Activated naive CD4-positive, alpha-beta T cell treated with anti-CD3 and anti-CD28 coated beads for 36 hours (primary cell): ENCODE measurements at regions not wholly inside any gene's neighbourhood (a gene's known extent, or its start where the extent isn't known, plus 50 kb on each side); places are given as distances from the start of the nearest gene placed in this dataset.

Source experiments
- CTCF ChIA-PET: fragments of 350-600 bp; sonication (Branson Sonifier 250); formaldehyde crosslinking; loops from one replicate; lab custom pipeline; 2021; ENCODE audit warnings: antibody characterized with exemption; lab: Charles Lee
- DNase-seq: peaks from one replicate; pipeline ENCODE4 v3.0.0-alpha.2; 2020
- H3K27ac Mint-ChIP-seq: one replicate; pipeline ENCODE4 v1.8.0; 2021; ENCODE audit warnings: mild to moderate bottlenecking, mixed read lengths
- H3K27me3 Mint-ChIP-seq: one replicate; pipeline ENCODE4 v1.8.0; 2021; ENCODE audit warnings: low read depth, mixed read lengths
- H3K36me3 Mint-ChIP-seq: one replicate; pipeline ENCODE4 v1.8.0; 2021; ENCODE audit warnings: low read depth, mixed read lengths
- H3K4me1 Mint-ChIP-seq: one replicate; pipeline ENCODE4 v1.8.0; 2021; ENCODE audit warnings: low read depth, mixed read lengths
- H3K4me3 Mint-ChIP-seq: one replicate; pipeline ENCODE4 v1.8.0; 2021; ENCODE audit warnings: mild to moderate bottlenecking, moderate library complexity, mixed read lengths
- H3K9me3 Mint-ChIP-seq: one replicate; pipeline ENCODE4 v1.8.0; 2021; ENCODE audit warnings: mixed read lengths
- intact Hi-C: fragments of 100-400 bp; cut with micrococcal nuclease; formaldehyde crosslinking; loops from one replicate; pipeline ENCODE4 v1.15.1; 2023

GRCh38 chr2:221716426-221717303 lies 144.6 kb upstream of the EPHA4 start:
- Mint-ChIP-seq H3K27ac (no peak overlapping the region), H3K27me3 (no peaks in the 10 kb centered on the region), H3K9me3 (peaks cover 1% of the 10 kb centered on the region), H3K36me3 (no peaks in the 10 kb centered on the region), H3K4me1 (no peaks in the 10 kb centered on the region), H3K4me3 (no peak overlapping the region)
- intact Hi-C loops = no loop called here
- DNase-seq = no peak
- CTCF ChIA-PET = interaction anchor here (0.6 kb wide), 1 partner anchor 185 kb away, joined by 5 read pairs; no protein-coding TSS in a partner anchor

DNA sequence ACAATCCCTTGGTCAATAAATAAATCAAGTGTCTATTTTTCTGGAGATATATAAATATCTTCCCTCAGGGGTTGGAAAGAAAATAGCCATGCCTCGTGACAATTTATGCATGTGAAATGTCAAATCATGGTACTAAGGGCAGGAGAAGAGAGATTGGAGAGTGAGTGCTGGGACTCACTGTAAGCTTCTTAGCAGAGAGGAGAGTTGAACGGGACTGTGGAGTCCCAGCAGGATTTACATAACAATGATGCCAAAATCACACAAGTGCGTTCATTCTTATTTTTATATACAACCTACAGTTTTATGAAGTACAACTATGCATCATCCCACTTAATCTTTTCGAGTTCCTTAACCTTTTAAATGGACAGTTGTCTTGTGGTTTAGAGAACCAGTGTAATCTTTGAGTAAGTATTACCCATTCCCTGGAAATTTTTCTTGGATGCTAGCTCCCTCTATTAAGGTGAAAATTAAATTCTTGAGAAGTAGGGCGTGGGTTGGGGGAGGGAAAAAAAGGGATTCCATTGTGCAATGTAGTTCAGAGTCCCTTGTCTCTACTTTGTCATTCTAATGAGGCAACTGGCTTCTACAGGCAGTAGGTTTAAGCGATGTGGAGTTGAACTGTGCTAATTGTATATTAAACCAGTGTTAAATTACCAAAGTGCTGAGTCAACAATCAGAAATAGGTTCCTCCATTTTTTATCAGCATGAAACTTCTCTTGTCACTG lies 143.6 kb upstream of the EPHA4 start:
- CTCF ChIA-PET = no interaction called here

DNA sequence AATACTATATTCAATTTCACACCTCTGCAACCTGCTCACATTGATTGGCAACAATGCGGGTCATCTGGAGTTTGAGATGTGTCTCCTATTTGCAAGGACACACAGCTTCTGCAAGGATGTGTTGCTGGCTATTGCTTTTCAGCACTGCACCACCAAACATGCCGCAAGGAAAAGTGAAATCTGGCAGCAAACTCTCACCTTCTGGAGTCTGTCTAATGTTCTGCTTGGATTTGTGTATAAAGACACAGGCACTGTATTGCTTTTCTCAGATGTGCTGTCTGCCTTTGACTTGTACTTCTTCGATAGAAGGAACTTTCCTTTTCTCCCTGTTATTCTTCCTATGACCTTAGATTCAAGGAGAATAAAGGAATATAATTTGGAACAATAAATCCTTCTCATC lies 138.6 kb upstream of the EPHA4 start:
- Mint-ChIP-seq H3K36me3 (no peaks in the 10 kb centered on the region), H3K4me1 (no peaks in the 10 kb centered on the region), H3K27me3 (peaks cover 3% of the 10 kb centered on the region), H3K27ac (no peak overlapping the region), H3K4me3 (no peak overlapping the region), H3K9me3 (peaks cover 1% of the 10 kb centered on the region)
- no peak for DNase-seq
- CTCF ChIA-PET = no interaction called here
- intact Hi-C loops = no loop called here

More for the DNA sequence above, 143.6 kb upstream of the EPHA4 start:
- DNase-seq = no peak
- Mint-ChIP-seq H3K9me3 (peaks cover 1% of the 10 kb centered on the region), H3K36me3 (no peaks in the 10 kb centered on the region), H3K4me3 (no peak overlapping the region), H3K27ac (no peak overlapping the region), H3K27me3 (no peaks in the 10 kb centered on the region), H3K4me1 (no peaks in the 10 kb centered on the region)
- intact Hi-C loops = no loop called here

GRCh38 chr2:221708902-221709301 lies 136.8 kb upstream of the EPHA4 start:
- no peak for DNase-seq
- Mint-ChIP-seq H3K4me1 (no peaks in the 10 kb centered on the region), H3K36me3 (no peaks in the 10 kb centered on the region), H3K9me3 (no peaks in the 10 kb centered on the region), H3K27ac (no peak overlapping the region), H3K4me3 (no peak overlapping the region), H3K27me3 (peaks cover 4% of the 10 kb centered on the region)
- CTCF ChIA-PET = no interaction called here
- intact Hi-C loops = no loop called here

GRCh38 chr2:221705185-221705877 lies 133.2 kb upstream of the EPHA4 start:
- Mint-ChIP-seq H3K4me1 (no peaks in the 10 kb centered on the region), H3K4me3 (no peak overlapping the region), H3K9me3 (no peaks in the 10 kb centered on the region), H3K27ac (no peak overlapping the region), H3K36me3 (no peaks in the 10 kb centered on the region), H3K27me3 (peaks cover 4% of the 10 kb centered on the region)
- CTCF ChIA-PET = no interaction called here
- DNase-seq = no peak
- intact Hi-C loops = no loop called here

DNA sequence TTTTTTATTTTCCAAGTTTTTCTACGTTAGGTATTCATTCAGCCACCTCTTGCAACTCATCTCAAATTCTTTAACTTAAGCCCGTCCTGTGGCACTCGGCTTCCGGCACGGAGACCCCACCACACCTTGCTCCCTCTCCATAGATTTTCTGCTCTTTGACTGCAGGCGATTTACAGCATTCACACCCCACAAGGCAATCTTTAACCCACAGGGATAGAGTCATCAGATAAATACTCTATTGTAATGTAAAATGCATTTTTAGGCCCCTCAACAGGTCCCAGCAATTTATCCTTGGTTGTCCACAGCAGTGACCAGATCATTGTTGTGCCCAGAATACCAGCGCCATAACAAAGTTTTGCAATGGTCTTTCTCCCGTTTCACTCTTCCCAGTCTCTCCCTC lies 132.3 kb upstream of the EPHA4 start:
- DNase-seq = no peak
- Mint-ChIP-seq H3K4me3 (no peak overlapping the region), H3K27me3 (peaks cover 6% of the 10 kb centered on the region), H3K36me3 (no peaks in the 10 kb centered on the region), H3K4me1 (no peaks in the 10 kb centered on the region), H3K27ac (no peak overlapping the region), H3K9me3 (no peaks in the 10 kb centered on the region)
- CTCF ChIA-PET = no interaction called here
- intact Hi-C loops = no loop called here

- H3K27ac Mint-ChIP-seq = no peak overlapping the region
- no peaks in the 10 kb centered on the region for H3K36me3 Mint-ChIP-seq
- DNase-seq = no peak
- H3K4me1 Mint-ChIP-seq = no peaks in the 10 kb centered on the region
- no peaks in the 10 kb centered on the region for H3K27me3 Mint-ChIP-seq
- H3K9me3 Mint-ChIP-seq = no peaks in the 10 kb centered on the region
- CTCF ChIA-PET = interaction anchor here (0.6 kb wide), 1 partner anchor 840 kb away, joined by 4 read pairs; no protein-coding TSS in a partner anchor
- intact Hi-C loops = no loop called here
- no peak overlapping the region for H3K4me3 Mint-ChIP-seq
Measured at GRCh38 chr2:221693365-221693764, 121.3 kb upstream of the EPHA4 start.

GRCh38 chr2:221691571-221691970 lies 119.5 kb upstream of the EPHA4 start:
- intact Hi-C loops = no loop called here
- H3K27me3 Mint-ChIP-seq = no peaks in the 10 kb centered on the region
- CTCF ChIA-PET = no interaction called here
- no peaks in the 10 kb centered on the region for H3K9me3 Mint-ChIP-seq
- H3K4me1 Mint-ChIP-seq = no peaks in the 10 kb centered on the region
- H3K36me3 Mint-ChIP-seq = no peaks in the 10 kb centered on the region
- no peak overlapping the region for H3K4me3 Mint-ChIP-seq
- DNase-seq = no peak
- no peak overlapping the region for H3K27ac Mint-ChIP-seq

DNA sequence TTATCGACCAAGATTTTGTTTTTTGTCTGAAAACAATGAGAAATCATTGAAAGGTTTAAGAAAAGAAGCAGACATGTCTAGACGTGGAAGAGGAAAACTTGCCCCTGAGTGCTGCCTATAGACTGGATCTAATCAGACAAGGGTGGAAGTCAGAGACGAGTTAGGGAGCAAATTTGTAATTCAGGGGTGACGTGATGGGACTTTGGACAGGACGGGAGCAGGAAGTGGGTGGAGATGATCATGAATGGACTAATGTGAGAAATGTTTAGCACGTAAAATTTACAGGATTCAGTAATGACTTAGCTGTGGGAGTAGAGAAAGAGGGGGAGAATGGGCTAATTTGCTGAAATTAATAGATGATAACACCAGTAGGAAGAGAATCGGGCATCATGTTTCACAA lies 117.0 kb upstream of the EPHA4 start:
- intact Hi-C loops = no loop called here
- Mint-ChIP-seq H3K4me3 (no peak overlapping the region), H3K27me3 (no peaks in the 10 kb centered on the region), H3K9me3 (no peaks in the 10 kb centered on the region), H3K27ac (no peak overlapping the region), H3K4me1 (no peaks in the 10 kb centered on the region), H3K36me3 (no peaks in the 10 kb centered on the region)
- CTCF ChIA-PET = no interaction called here
- no peak for DNase-seq

GRCh38 chr2:221680548-221680947 lies 108.4 kb upstream of the EPHA4 start:
- H3K27ac Mint-ChIP-seq = no peak overlapping the region
- no peaks in the 10 kb centered on the region for H3K27me3 Mint-ChIP-seq

GRCh38 chr2:221677688-221678087 lies 105.6 kb upstream of the EPHA4 start:
- CTCF ChIA-PET = no interaction called here
- no peak overlapping the region for H3K27ac Mint-ChIP-seq

More at GRCh38 chr2:221680548-221680947, 108.4 kb upstream of the EPHA4 start:
- CTCF ChIA-PET = interaction anchor here (0.7 kb wide), 1 partner anchor 1535 kb away, joined by 3 read pairs; no protein-coding TSS in a partner anchor
- Mint-ChIP-seq H3K4me3 (no peak overlapping the region), H3K36me3 (no peaks in the 10 kb centered on the region), H3K4me1 (no peaks in the 10 kb centered on the region), H3K9me3 (no peaks in the 10 kb centered on the region)
- intact Hi-C loops = no loop called here
- no peak for DNase-seq

DNA sequence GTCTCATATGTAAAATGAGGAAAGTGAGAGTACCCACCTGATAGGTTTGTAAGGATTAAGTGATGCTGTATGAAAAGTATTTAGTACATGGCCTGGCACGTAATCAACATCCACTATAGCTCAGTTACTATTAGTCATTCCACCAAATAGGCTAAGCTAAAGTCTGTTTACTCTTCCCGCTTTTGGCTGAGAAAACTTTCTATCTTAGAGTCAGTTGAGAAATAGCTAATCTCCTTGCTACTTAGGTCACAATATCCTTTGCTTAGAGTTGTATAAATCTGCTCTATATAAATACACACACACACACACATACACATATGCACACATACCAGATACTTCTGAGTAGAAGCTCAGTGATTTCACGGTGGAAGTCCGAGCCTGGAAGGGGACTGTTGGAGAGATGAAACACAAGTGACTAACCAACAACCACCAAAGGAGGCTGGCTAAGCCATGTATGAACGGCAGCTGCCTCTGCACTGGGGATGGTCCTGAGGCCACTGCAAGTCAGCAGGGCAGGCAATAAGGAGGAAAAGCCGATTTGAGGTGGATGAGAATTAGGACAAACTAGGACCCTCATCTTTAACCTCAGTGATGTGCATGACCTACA lies 104.6 kb upstream of the EPHA4 start:
- H3K27ac Mint-ChIP-seq = no peak overlapping the region
- no peaks in the 10 kb centered on the region for H3K36me3 Mint-ChIP-seq
- CTCF ChIA-PET = no interaction called here
- intact Hi-C loops = no loop called here
- no peaks in the 10 kb centered on the region for H3K4me1 Mint-ChIP-seq
- H3K27me3 Mint-ChIP-seq = peaks cover 2% of the 10 kb centered on the region
- DNase-seq = no peak
- H3K4me3 Mint-ChIP-seq = no peak overlapping the region
- H3K9me3 Mint-ChIP-seq = no peaks in the 10 kb centered on the region

More at GRCh38 chr2:221677688-221678087, 105.6 kb upstream of the EPHA4 start:
- intact Hi-C loops = no loop called here
- H3K9me3 Mint-ChIP-seq = no peaks in the 10 kb centered on the region
- no peaks in the 10 kb centered on the region for H3K4me1 Mint-ChIP-seq
- no peaks in the 10 kb centered on the region for H3K36me3 Mint-ChIP-seq
- no peak for DNase-seq
- H3K4me3 Mint-ChIP-seq = no peak overlapping the region
- H3K27me3 Mint-ChIP-seq = peaks cover 2% of the 10 kb centered on the region
